DMS 273 treated with DMSO at 0.1 percent for 48 hours (cell line): ENCODE measurements at regions not wholly inside any gene's neighbourhood (a gene's known extent, or its start where the extent isn't known, plus 50 kb on each side); places are given as distances from the start of the nearest gene placed in this dataset.

ENCODE experiments used
- DNase-seq: peaks from one replicate; lab custom pipeline; 2025; lab: John Stamatoyannopoulos, UW

GRCh38 chr3:155029941-155030340 lies 50.2 kb upstream of the MME start:
- DNase-seq, result no peak

- no peak for DNase-seq
Observed at GRCh38 chr3:155026999-155027591, 53.0 kb upstream of the MME start.

DNA sequence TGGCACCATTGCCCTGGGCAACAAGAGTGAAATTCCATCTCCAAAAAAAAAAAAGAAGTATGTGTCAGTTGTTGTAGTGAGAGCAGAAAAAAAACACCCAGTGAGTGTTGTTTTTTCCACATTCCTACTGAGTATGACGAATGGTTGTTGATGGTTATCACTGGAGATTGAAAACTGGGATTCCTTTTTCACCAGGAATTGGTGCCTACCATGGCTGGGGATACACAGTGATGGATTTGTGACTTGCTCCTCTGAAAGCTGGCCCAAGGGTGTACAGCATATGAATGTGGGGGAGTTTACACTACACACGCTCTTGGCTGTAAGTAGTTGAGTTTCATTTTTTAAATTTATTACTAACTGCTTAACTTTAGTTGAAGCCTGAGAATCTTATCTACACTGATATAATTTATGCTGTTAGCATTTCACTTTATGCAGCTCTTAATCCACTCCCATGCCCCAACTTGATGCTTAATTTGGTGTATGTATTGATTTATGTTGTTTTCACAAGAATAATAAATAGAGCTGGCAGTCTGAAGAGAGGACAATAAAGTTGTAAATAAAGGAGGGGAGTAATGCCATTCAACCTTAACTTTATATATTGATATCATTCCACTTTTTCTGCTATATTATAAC lies 56.0 kb upstream of the MME start:
- no peak for DNase-seq

DNA sequence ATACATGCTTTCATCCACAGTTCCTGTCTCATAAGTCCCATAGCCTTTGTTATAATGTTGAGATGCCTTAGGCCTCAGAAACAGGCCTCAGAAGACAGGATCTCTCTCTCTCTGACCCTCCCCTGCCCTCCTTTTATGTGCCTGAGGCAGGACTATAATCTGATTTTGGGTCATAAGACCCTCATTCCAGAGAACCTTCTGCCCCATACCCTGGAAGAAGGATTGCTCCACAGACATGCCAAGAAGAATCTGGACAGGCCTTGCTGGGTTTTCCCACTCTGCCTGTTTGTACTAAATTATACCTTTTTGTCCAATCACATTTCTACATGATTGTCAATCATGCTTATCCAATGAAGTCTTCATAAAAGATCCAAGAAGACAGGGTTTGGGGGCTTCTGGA lies 57.2 kb upstream of the MME start:
- no peak for DNase-seq

GRCh38 chr3:155019575-155019974 lies 60.5 kb upstream of the MME start:
- no peak for DNase-seq

GRCh38 chr3:155018621-155019330 lies 61.3 kb upstream of the MME start:
- DNase-seq, result no peak

GRCh38 chr3:155015776-155016436 lies 64.2 kb upstream of the MME start:
- DNase-seq, result no peak

GRCh38 chr3:155014953-155015352 lies 65.2 kb upstream of the MME start:
- no peak for DNase-seq

GRCh38 chr3:155013427-155013826 lies 66.7 kb upstream of the MME start:
- DNase-seq, result no peak

- no peak for DNase-seq
Observed at GRCh38 chr3:155012584-155012983, 67.5 kb upstream of the MME start.

GRCh38 chr3:155010416-155010815 lies 69.7 kb upstream of the MME start:
- no peak for DNase-seq

DNA sequence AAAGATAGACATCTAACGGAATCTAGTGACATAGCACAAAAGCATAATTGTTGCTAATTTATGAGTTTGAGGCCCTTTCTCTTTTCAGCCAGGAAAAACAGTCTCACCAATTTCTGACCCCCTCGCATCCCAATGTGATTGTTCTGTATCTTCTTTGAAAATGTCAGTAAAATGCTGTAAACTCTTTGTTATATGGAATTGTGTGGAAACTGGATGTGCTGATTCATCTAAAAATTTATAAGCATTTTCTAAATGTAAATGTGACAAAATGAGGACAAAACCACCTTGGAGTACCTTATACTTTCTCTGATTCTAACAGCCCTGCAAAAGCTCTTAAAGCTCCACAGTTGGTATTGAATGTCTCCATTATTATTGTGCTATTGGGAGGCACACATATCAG lies 70.9 kb upstream of the MME start:
- no peak for DNase-seq

DNA sequence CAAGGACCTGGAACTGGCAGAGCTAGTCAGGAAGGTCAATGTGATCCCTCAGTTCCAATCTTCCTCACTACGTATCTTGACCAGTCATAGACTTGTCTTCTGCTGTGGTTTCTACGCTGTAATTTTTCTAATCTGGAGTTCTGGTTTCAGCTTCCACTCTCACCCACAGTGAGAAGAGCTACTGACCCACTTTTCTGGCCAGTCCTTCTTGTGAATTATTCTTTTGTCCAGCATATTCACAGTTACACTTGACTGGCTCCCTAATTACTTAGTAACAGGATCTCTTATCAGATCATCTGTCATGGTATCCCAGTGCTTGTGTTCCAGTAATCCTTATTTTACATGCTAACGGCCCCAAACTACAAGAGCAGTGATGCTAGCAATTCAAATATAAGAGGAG lies 72.4 kb upstream of the MME start:
- DNase-seq, result no peak

- DNase-seq, result no peak
Observed at GRCh38 chr3:155001289-155002010, 78.7 kb upstream of the MME start.

- no peak for DNase-seq
Observed at GRCh38 chr3:154992655-154993054, 87.5 kb upstream of the MME start.

DNA sequence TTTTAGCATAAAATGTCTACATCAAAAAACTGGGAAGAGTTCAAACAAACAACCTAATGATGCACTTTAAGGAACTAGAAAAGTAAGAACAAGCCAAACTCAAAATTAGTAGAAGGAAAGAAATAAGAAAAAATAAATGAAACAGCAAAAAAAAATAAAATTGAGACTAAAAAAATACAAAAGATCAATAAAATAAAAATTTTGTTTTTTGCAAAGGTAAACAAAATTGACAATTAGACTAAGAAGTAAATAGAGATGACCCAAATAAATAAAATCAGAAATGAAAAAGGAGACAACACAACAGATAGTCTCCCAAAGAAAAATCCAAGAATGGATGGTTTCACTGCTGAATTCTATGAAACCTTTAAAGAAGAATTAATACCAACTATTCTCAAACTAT lies 89.6 kb upstream of the MME start:
- no peak for DNase-seq

GRCh38 chr3:154987846-154988245 lies 92.3 kb upstream of the MME start:
- DNase-seq, result no peak

GRCh38 chr3:154981664-154982063 lies 98.5 kb upstream of the MME start:
- no peak for DNase-seq

DNA sequence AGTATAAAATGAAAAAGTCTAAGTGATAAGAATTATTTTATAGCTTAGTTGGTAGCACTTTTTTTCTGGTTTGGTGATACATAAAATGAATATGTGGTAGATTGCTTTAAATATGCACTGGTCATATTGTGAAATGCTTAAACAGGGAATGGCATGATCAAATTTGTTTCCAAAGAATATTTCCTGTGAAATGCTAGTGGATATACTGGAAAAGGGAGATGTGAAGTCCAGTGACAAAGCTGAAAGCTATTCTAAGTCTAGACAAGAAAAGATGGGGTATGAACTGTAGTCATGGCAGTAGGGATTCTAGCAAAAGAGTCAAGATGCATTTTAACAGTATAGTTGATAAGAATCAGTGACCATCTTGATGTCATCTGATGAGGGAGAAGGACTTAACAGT lies 98.9 kb upstream of the MME start:
- no peak for DNase-seq

- DNase-seq, result no peak
Observed at GRCh38 chr3:154979331-154979730, 100.8 kb upstream of the MME start.

DNA sequence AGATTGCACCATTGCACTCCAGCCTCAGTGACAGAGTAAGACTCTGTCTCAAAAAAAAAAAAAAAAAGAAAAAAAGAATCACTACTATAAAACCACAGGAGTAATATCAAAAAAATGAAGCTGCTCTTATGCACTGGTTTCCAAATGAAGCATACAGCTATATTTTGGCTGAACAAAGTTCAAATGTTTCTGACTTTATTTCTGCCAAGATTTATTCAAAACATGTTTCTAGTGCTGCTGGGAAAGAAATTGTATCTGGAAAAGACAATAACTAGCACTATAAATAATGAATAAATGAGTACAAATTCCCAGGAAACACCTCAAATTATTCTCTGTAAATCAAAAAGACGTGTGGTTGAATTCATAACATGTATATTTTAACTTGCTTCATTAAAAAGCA lies 102.5 kb upstream of the MME start:
- DNase-seq, result no peak
